ENCODE measurements at regions not wholly inside any gene's neighbourhood (a gene's known extent, or its start where the extent isn't known, plus 50 kb on each side); places are given as distances from the start of the nearest gene placed in this dataset.

- DNase-seq: no peak
Measured at GRCh38 chr20:18971574-18971973, 158.0 kb downstream of the SCP2D1 start.

- DNase-seq: no peak
Measured at GRCh38 chr20:18972251-18972876, 158.8 kb downstream of the SCP2D1 start.

GRCh38 chr20:18973529-18974173 is 160.1 kb downstream of the SCP2D1 start:
- no peak for DNase-seq

GRCh38 chr20:18974660-18975059 is 161.1 kb downstream of the SCP2D1 start:
- no peak for DNase-seq

- no peak for DNase-seq
Measured at GRCh38 chr20:18977441-18977840, 163.9 kb downstream of the SCP2D1 start.

GRCh38 chr20:18978311-18978710 is 164.7 kb downstream of the SCP2D1 start:
- no peak for DNase-seq

- DNase-seq: no peak
Measured at GRCh38 chr20:18979132-18979531, 165.5 kb downstream of the SCP2D1 start.

GRCh38 chr20:18981962-18982539 is 168.5 kb downstream of the SCP2D1 start:
- DNase-seq: no peak

GRCh38 chr20:18983796-18984195 is 170.2 kb downstream of the SCP2D1 start:
- DNase-seq: no peak

- no peak for DNase-seq
Measured at GRCh38 chr20:18984238-18985200, 170.9 kb downstream of the SCP2D1 start.

- no peak for DNase-seq
Measured at GRCh38 chr20:18985551-18985950, 172.0 kb downstream of the SCP2D1 start.

- no peak for DNase-seq
Measured at GRCh38 chr20:18986146-18986830, 172.7 kb downstream of the SCP2D1 start.

- DNase-seq: no peak
Measured at GRCh38 chr20:18986895-18987580, 173.5 kb downstream of the SCP2D1 start.

GRCh38 chr20:18987781-18988360 is 174.3 kb downstream of the SCP2D1 start:
- no peak for DNase-seq

GRCh38 chr20:18988701-18989100 is 175.1 kb downstream of the SCP2D1 start:
- no peak for DNase-seq

- no peak for DNase-seq
Measured at GRCh38 chr20:18989736-18990474, 176.3 kb downstream of the SCP2D1 start.

- DNase-seq: no peak
Measured at GRCh38 chr20:18991012-18991411, 177.4 kb downstream of the SCP2D1 start.

- no peak for DNase-seq
Measured at GRCh38 chr20:18992418-18992817, 178.8 kb downstream of the SCP2D1 start.

GRCh38 chr20:18995455-18995854 is 181.9 kb downstream of the SCP2D1 start:
- no peak for DNase-seq

GRCh38 chr20:18999086-18999485 is 185.5 kb downstream of the SCP2D1 start:
- no peak for DNase-seq

GRCh38 chr20:19000078-19000477 is 186.5 kb downstream of the SCP2D1 start:
- DNase-seq: no peak
